Caco-2 (cell line): ENCODE measurements at regions not wholly inside any gene's neighbourhood (a gene's known extent, or its start where the extent isn't known, plus 50 kb on each side); places are given as distances from the start of the nearest gene placed in this dataset.

Experiments
- BruUV-seq: library from RNA; stranded (reverse); fragments of 400-500 nt; replicated peaks from 2 replicates; lab custom pipeline; 2021; lab: Mats Ljungman, UMichigan
- CTCF ChIA-PET: fragments of 300-600 bp; sonication (Branson Sonifier 250); formaldehyde crosslinking; loops from one replicate; lab custom pipeline; 2022; ENCODE audit warnings: antibody characterized with exemption; lab: Charles Lee
- POLR2A ChIA-PET: fragments of 300-600 bp; sonication (Branson Sonifier 250); formaldehyde crosslinking; loops from one replicate; lab custom pipeline; 2022; ENCODE audit warnings: antibody characterized with exemption; lab: Charles Lee
- DNase-seq, 2 experiments: peaks; one replicate each; pipeline versions ENCODE4 v3.0.0 to v3.0.0-alpha.2; 2020 to 2022
- H3K27me3 ChIP-seq: replicated peaks from 2 replicates; pipeline ENCODE4 v1.6.0; 2011; ENCODE audit warnings: low read length; ENCODE audit not compliant: control insufficient read depth, insufficient read depth
- H3K36me3 ChIP-seq: 2 replicates; pipeline ENCODE4 v1.5.1; 2011; ENCODE audit warnings: low read length; ENCODE audit not compliant: control insufficient read depth, insufficient read depth
- H3K4me1 ChIP-seq: fragments of 250-450 bp; sonication (Bioruptor Pico); 2 replicates; pipeline ENCODE4 v1.5.1; 2020; ENCODE audit warnings: mild to moderate bottlenecking
- H3K4me3 ChIP-seq: 2 replicates; pipeline ENCODE4 v1.5.1; 2011; ENCODE audit warnings: low read depth, mild to moderate bottlenecking, control low read depth, low read length
- H3K9me3 ChIP-seq: fragments of 250-450 bp; sonication (Bioruptor Pico); 2 replicates; pipeline ENCODE4 v1.5.1; 2020; ENCODE audit warnings: mild to moderate bottlenecking, moderate library complexity
- H3K27ac Mint-ChIP-seq: one replicate; pipeline ENCODE4 v1.8.0; 2022; ENCODE audit warnings: mixed read lengths; ENCODE audit not compliant: unreplicated experiment
- H3K27me3 Mint-ChIP-seq: one replicate; pipeline ENCODE4 v1.8.0; 2022; ENCODE audit warnings: mixed read lengths; ENCODE audit not compliant: insufficient read depth, unreplicated experiment
- H3K36me3 Mint-ChIP-seq: one replicate; pipeline ENCODE4 v1.8.0; 2022; ENCODE audit warnings: mild to moderate bottlenecking, mixed read lengths; ENCODE audit not compliant: insufficient read depth, unreplicated experiment
- H3K4me1 Mint-ChIP-seq: one replicate; pipeline ENCODE4 v1.8.0; 2022; ENCODE audit warnings: low read depth, mixed read lengths; ENCODE audit not compliant: unreplicated experiment
- H3K4me3 Mint-ChIP-seq: one replicate; pipeline ENCODE4 v1.8.0; 2022; ENCODE audit warnings: mild to moderate bottlenecking, moderate library complexity, mixed read lengths; ENCODE audit not compliant: unreplicated experiment
- H3K9me3 Mint-ChIP-seq: one replicate; pipeline ENCODE4 v1.8.0; 2022; ENCODE audit warnings: mixed read lengths; ENCODE audit not compliant: unreplicated experiment
- CTCF ChIP-seq, 2 experiments: fragments of 200-600 bp in 1 of 2; IDR thresholded peaks; 1 replicate in 1 of 2; 2 replicates in 1 of 2; pipeline versions ENCODE4 v1.5.1 to v1.8.0; 2011 to 2022; ENCODE audit warnings: antibody characterized with exemption in 1 of 2, control low read depth in 1 of 2, inconsistent platforms in 1 of 2, low read depth in 1 of 2, low read length in 1 of 2, mild to moderate bottlenecking in 1 of 2, moderate library complexity in 1 of 2; ENCODE audit not compliant: insufficient read depth in 1 of 2, severe bottlenecking in 1 of 2, unreplicated experiment in 1 of 2
- intact Hi-C: fragments of 100-400 bp; cut with micrococcal nuclease; formaldehyde crosslinking; loops from one replicate; pipeline ENCODE4 v1.10.0; 2022; ENCODE audit not compliant: unreplicated experiment

DNA sequence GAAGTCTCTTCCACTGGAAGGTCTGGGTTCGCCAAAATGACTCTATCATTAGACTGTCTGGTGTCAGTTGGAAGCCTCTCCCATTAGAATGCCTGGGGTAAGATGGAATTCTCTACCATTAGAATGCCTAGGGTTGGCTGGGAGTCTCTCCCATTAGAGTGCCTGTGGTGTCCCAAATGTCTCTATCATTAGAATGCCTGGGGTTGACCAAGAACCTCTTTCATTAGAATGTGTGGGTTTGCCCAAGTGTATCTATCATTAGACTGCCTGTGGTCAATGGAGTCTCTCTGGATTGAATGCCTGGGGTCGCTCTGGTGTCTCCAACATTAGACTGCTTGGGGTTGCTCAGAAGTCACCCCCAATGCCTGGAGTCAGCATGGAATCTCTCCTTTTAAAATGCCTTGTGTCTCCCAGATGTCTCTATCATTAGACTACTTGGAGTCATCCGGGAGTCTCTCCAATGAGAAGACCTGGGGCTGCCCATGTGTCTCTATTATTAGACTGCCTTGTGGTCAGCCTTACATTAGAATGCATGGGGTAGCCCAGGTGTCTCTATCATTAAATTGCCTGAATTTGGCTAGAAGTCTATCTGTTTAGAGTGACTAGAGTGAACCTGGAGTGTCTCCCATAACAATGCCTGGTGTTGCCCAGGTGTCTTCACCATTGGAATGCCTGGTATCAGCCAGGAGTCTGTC is 1518.4 kb downstream of the UQCRFS1 start:
- Histone ChIP-seq H3K9me3 (no peaks in the 10 kb centered on the region), H3K4me3 (no peak overlapping the region), H3K36me3 (no peaks in the 10 kb centered on the region), H3K4me1 (no peaks in the 10 kb centered on the region), H3K27me3 (no peaks in the 10 kb centered on the region)
- Mint-ChIP-seq H3K9me3 (peaks cover 58% of the 10 kb centered on the region), H3K36me3 (no peaks in the 10 kb centered on the region), H3K27ac (no peak overlapping the region), H3K27me3 (no peaks in the 10 kb centered on the region), H3K4me1 (no peaks in the 10 kb centered on the region), H3K4me3 (no peak overlapping the region)
- TF ChIP-seq CTCF (IDR thresholded peaks at IDR 0.05; ENCODE audit: insufficient read depth in 1 of 2, low read depth in 1 of 2, low read length in 1 of 2, severe bottlenecking in 1 of 2, unreplicated experiment in 1 of 2): no peak
- intact Hi-C loops: no loop called here
- BruUV-seq: no TSS peak
- POLR2A ChIA-PET: no interaction called here
- DNase-seq: no peak
- CTCF ChIA-PET: no interaction called here

GRCh38 chr19:27691991-27692390 is 1521.0 kb downstream of the UQCRFS1 start:
- H3K27me3 Mint-ChIP-seq: no peaks in the 10 kb centered on the region
- H3K4me1 Mint-ChIP-seq: no peaks in the 10 kb centered on the region
- BruUV-seq: no TSS peak
- ChIA-PET CTCF (no interaction called here), POLR2A (no interaction called here)
- Histone ChIP-seq H3K4me1 (no peaks in the 10 kb centered on the region), H3K36me3 (no peaks in the 10 kb centered on the region), H3K27me3 (no peaks in the 10 kb centered on the region), H3K9me3 (no peaks in the 10 kb centered on the region), H3K4me3 (no peak overlapping the region)
- TF ChIP-seq CTCF (IDR thresholded peaks at IDR 0.05; ENCODE audit: insufficient read depth in 1 of 2, low read depth in 1 of 2, low read length in 1 of 2, severe bottlenecking in 1 of 2, unreplicated experiment in 1 of 2): no peak
- peaks cover 38% of the 10 kb centered on the region for H3K9me3 Mint-ChIP-seq
- intact Hi-C loops: no loop called here
- no peak overlapping the region for H3K4me3 Mint-ChIP-seq
- no peak for DNase-seq
- H3K36me3 Mint-ChIP-seq: no peaks in the 10 kb centered on the region
- no peak overlapping the region for H3K27ac Mint-ChIP-seq

GRCh38 chr19:27689734-27690241 is 1523.2 kb downstream of the UQCRFS1 start:
- Mint-ChIP-seq H3K36me3 (no peaks in the 10 kb centered on the region), H3K4me3 (no peak overlapping the region), H3K4me1 (no peaks in the 10 kb centered on the region), H3K27ac (no peak overlapping the region), H3K27me3 (no peaks in the 10 kb centered on the region), H3K9me3 (peaks cover 36% of the 10 kb centered on the region)
- CTCF ChIA-PET: no interaction called here
- Histone ChIP-seq H3K4me3 (no peak overlapping the region), H3K4me1 (no peaks in the 10 kb centered on the region), H3K36me3 (no peaks in the 10 kb centered on the region), H3K27me3 (no peaks in the 10 kb centered on the region), H3K9me3 (0 out of 2 replicates have a peak, but pooled peaks cover 8% of the 10 kb centered on the region)
- no peak for DNase-seq
- intact Hi-C loops: no loop called here
- no TSS peak for BruUV-seq
- POLR2A ChIA-PET: no interaction called here
- TF ChIP-seq CTCF (IDR thresholded peaks at IDR 0.05; ENCODE audit: insufficient read depth in 1 of 2, low read depth in 1 of 2, low read length in 1 of 2, severe bottlenecking in 1 of 2, unreplicated experiment in 1 of 2): no peak
